ENCODE measurements at regions not wholly inside any gene's neighbourhood (a gene's known extent, or its start where the extent isn't known, plus 50 kb on each side); places are given as distances from the start of the nearest gene placed in this dataset.

- no peak for TF ChIP-seq CTCF (IDR thresholded peaks at IDR 0.05; ENCODE audit: insufficient read depth, missing control alignments)
- DNase-seq (ENCODE audit: insufficient read length, low spot score) (no peak), FAIRE-seq (no peak)
Measured at GRCh38 chr12:27396216-27396815, 50.2 kb upstream of the SMCO2 start.
